ENCODE measurements at regions not wholly inside any gene's neighbourhood (a gene's known extent, or its start where the extent isn't known, plus 50 kb on each side); places are given as distances from the start of the nearest gene placed in this dataset.

- TF ChIP-seq CTCF (IDR thresholded peaks at IDR 0.05) (no peak), POLR2A (IDR thresholded peaks at IDR 0.05) (no peak)
These were observed 64.7 kb upstream of the GRAMD2B start for GRCh38 chr5:126358525-126358924.
